ENCODE measurements at regions not wholly inside any gene's neighbourhood (a gene's known extent, or its start where the extent isn't known, plus 50 kb on each side); places are given as distances from the start of the nearest gene placed in this dataset.

DNA sequence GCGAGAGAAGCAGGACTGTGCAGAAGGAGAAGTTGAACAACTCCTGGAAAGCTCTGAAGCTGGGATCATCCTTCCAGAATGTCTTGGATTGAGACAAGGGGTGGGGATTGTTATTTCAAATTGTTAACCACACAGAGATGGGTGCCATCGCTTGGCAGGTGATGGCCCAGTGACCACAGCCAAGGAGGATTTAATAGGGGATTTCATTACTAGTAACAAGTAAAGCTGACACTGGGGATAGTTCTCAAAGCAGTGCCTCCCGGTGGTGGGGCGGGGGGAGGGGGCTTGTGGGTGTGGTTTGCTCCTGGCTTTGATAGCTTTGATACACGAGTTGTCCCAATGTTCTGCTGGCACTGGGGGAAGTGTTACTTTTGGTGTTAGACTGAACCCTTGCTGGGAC is 59.2 kb downstream of the ZNF503 start:
- Mint-ChIP-seq H3K4me1 (ENCODE audit: low read depth, unreplicated experiment) (no peaks in the 10 kb centered on the region), H3K27me3 (ENCODE audit: insufficient read depth, unreplicated experiment) (peaks cover 3% of the 10 kb centered on the region), H3K27ac (ENCODE audit: unreplicated experiment) (no peak overlapping the region), H3K36me3 (ENCODE audit: insufficient read depth, unreplicated experiment) (no peaks in the 10 kb centered on the region), H3K9me3 (ENCODE audit: unreplicated experiment) (no peaks in the 10 kb centered on the region), H3K4me3 (ENCODE audit: unreplicated experiment) (no peak overlapping the region)
- intact Hi-C loops (cut with micrococcal nuclease; ENCODE audit: unreplicated experiment) = no loop called here
- ChIA-PET POLR2A (no interaction called here), CTCF (no interaction called here)
- no peaks in the 10 kb centered on the region for H3K27me3 ChIP-seq (replicated peaks; ENCODE audit: control insufficient read depth, insufficient read depth, low read length)
- H3K9me3 ChIP-seq = no peaks in the 10 kb centered on the region
- TF ChIP-seq, protein P1, sequence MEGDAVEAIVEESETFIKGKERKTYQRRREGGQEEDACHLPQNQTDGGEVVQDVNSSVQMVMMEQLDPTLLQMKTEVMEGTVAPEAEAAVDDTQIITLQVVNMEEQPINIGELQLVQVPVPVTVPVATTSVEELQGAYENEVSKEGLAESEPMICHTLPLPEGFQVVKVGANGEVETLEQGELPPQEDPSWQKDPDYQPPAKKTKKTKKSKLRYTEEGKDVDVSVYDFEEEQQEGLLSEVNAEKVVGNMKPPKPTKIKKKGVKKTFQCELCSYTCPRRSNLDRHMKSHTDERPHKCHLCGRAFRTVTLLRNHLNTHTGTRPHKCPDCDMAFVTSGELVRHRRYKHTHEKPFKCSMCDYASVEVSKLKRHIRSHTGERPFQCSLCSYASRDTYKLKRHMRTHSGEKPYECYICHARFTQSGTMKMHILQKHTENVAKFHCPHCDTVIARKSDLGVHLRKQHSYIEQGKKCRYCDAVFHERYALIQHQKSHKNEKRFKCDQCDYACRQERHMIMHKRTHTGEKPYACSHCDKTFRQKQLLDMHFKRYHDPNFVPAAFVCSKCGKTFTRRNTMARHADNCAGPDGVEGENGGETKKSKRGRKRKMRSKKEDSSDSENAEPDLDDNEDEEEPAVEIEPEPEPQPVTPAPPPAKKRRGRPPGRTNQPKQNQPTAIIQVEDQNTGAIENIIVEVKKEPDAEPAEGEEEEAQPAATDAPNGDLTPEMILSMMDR (IDR thresholded peaks at IDR 0.05; ENCODE audit: insufficient read depth in 1 of 2, low read depth in 1 of 2, low read length in 1 of 2, severe bottlenecking in 1 of 2, unreplicated experiment in 1 of 2) = no peak
- DNase-seq = no peak
- H3K36me3 ChIP-seq (ENCODE audit: control insufficient read depth, insufficient read depth, low read length) = no peaks in the 10 kb centered on the region
- BruUV-seq (replicated peaks) = no TSS peak
- no peak overlapping the region for H3K4me3 ChIP-seq (ENCODE audit: low read depth, low read length)
- no peaks in the 10 kb centered on the region for H3K4me1 ChIP-seq

DNA sequence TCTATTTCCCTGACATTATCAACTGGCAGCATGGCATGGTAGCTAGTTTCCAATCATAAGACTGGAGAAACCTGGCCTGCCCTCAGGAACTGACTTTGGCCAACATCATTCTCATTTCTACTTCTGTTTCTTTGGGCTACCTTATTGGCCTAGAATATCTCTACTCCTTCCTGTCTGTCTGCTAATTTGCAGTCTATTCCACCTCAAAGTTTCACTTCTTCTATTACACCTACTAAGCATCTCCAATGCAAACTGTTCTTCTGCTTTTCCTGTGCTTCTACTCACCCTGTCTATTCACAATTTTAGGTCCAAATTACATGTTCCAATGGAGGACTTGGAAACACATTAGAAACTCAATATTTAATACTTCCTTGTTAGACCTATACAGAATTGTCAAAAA is 65.6 kb downstream of the ZNF503 start:
- H3K36me3 Mint-ChIP-seq (ENCODE audit: insufficient read depth, unreplicated experiment) = no peaks in the 10 kb centered on the region
- peaks cover 6% of the 10 kb centered on the region for H3K27me3 Mint-ChIP-seq (ENCODE audit: insufficient read depth, unreplicated experiment)
- Histone ChIP-seq H3K27me3 (replicated peaks; ENCODE audit: control insufficient read depth, insufficient read depth, low read length) (no peaks in the 10 kb centered on the region), H3K4me1 (no peaks in the 10 kb centered on the region), H3K9me3 (peaks cover 13% of the 10 kb centered on the region), H3K4me3 (ENCODE audit: low read depth, low read length) (no peak overlapping the region), H3K36me3 (ENCODE audit: control insufficient read depth, insufficient read depth, low read length) (no peaks in the 10 kb centered on the region)
- H3K27ac Mint-ChIP-seq (ENCODE audit: unreplicated experiment) = no peak overlapping the region
- intact Hi-C loops (cut with micrococcal nuclease; ENCODE audit: unreplicated experiment) = no loop called here
- H3K4me3 Mint-ChIP-seq (ENCODE audit: unreplicated experiment) = no peak overlapping the region
- ChIA-PET POLR2A (no interaction called here), CTCF (no interaction called here)
- DNase-seq = no peak
- TF ChIP-seq, protein P1 (IDR thresholded peaks at IDR 0.05; ENCODE audit: insufficient read depth in 1 of 2, low read depth in 1 of 2, low read length in 1 of 2, severe bottlenecking in 1 of 2, unreplicated experiment in 1 of 2) = no peak
- peaks cover 17% of the 10 kb centered on the region for H3K9me3 Mint-ChIP-seq (ENCODE audit: unreplicated experiment)
- BruUV-seq (replicated peaks) = no TSS peak
- H3K4me1 Mint-ChIP-seq (ENCODE audit: low read depth, unreplicated experiment) = no peaks in the 10 kb centered on the region

DNA sequence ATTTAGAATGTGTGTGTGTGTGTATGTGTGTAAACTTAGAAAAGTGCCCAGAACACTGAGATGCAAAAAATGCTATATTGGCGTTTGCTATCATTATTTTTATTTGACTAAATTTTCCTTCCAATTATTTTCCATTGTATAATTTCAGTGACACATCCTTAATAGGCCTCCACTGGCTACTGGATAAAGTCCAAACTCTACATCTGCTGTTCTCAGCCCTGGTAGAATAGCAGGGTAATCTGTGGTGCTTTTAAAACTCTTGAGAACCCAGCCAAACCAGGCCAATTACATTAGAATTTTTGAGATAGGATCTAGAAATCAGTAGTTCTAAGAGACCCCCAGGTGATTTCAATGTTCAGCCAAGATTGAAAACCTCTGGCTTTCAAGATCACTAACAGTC is 66.4 kb downstream of the ZNF503 start:
- intact Hi-C loops (cut with micrococcal nuclease; ENCODE audit: unreplicated experiment) = no loop called here
- H3K9me3 Mint-ChIP-seq (ENCODE audit: unreplicated experiment) = peaks cover 17% of the 10 kb centered on the region
- CTCF ChIA-PET = no interaction called here
- no peak overlapping the region for H3K4me3 ChIP-seq (ENCODE audit: low read depth, low read length)
- H3K27me3 Mint-ChIP-seq (ENCODE audit: insufficient read depth, unreplicated experiment) = peaks cover 6% of the 10 kb centered on the region
- POLR2A ChIA-PET = no interaction called here
- H3K27ac Mint-ChIP-seq (ENCODE audit: unreplicated experiment) = no peak overlapping the region
- H3K27me3 ChIP-seq (replicated peaks; ENCODE audit: control insufficient read depth, insufficient read depth, low read length) = no peaks in the 10 kb centered on the region
- H3K4me1 Mint-ChIP-seq (ENCODE audit: low read depth, unreplicated experiment) = no peaks in the 10 kb centered on the region
- no peaks in the 10 kb centered on the region for H3K4me1 ChIP-seq
- no peak for DNase-seq
- no peak overlapping the region for H3K4me3 Mint-ChIP-seq (ENCODE audit: unreplicated experiment)
- H3K9me3 ChIP-seq = peaks cover 13% of the 10 kb centered on the region
- H3K36me3 Mint-ChIP-seq (ENCODE audit: insufficient read depth, unreplicated experiment) = no peaks in the 10 kb centered on the region
- no peaks in the 10 kb centered on the region for H3K36me3 ChIP-seq (ENCODE audit: control insufficient read depth, insufficient read depth, low read length)
- TF ChIP-seq, protein P1 (IDR thresholded peaks at IDR 0.05; ENCODE audit: insufficient read depth in 1 of 2, low read depth in 1 of 2, low read length in 1 of 2, severe bottlenecking in 1 of 2, unreplicated experiment in 1 of 2) = no peak
- BruUV-seq (replicated peaks) = no TSS peak
